Neutrophil (primary cell): ENCODE measurements at regions not wholly inside any gene's neighbourhood (a gene's known extent, or its start where the extent isn't known, plus 50 kb on each side); places are given as distances from the start of the nearest gene placed in this dataset.

Source experiments
- H3K27ac ChIP-seq: fragments of 200-600 bp; sonication (generic); 2 replicates; pipeline ENCODE4 v1.5.1; 2016; ENCODE audit warnings: mild to moderate bottlenecking, moderate library complexity
- H3K27me3 ChIP-seq: fragments of 200-600 bp; sonication (generic); 2 replicates; pipeline ENCODE4 v1.6.0; 2016; ENCODE audit warnings: mild to moderate bottlenecking
- H3K36me3 ChIP-seq: fragments of 200-600 bp; sonication (generic); 2 replicates; pipeline ENCODE4 v1.5.1; 2017
- H3K4me1 ChIP-seq, 2 experiments: fragments of 200-600 bp in 1 of 2; sonication (generic) in 1 of 2; 1 replicate in 1 of 2; 2 replicates in 1 of 2; pipeline versions ENCODE4 v1.5.1 to v1.6.1; 2013 to 2016; ENCODE audit warnings: low read depth in 1 of 2, low read length in 1 of 2, mild to moderate bottlenecking in 1 of 2, moderate library complexity in 1 of 2; ENCODE audit not compliant: control insufficient read depth in 1 of 2, insufficient read depth in 1 of 2
- H3K4me3 ChIP-seq, 2 experiments: fragments of 200-600 bp in 1 of 2; sonication (generic) in 1 of 2; 1 replicate in 1 of 2; 2 replicates in 1 of 2; pipeline ENCODE4 v1.5.1; 2013 to 2016; ENCODE audit warnings: low read depth in 1 of 2, low read length in 1 of 2, mild to moderate bottlenecking in 1 of 2, moderate library complexity in 1 of 2
- H3K9me3 ChIP-seq: fragments of 200-600 bp; sonication (generic); 2 replicates; pipeline ENCODE4 v1.5.1; 2016
- CTCF ChIP-seq: fragments of 200-600 bp; sonication (generic); IDR thresholded peaks from 2 replicates; pipeline ENCODE4 v1.5.1; 2016; ENCODE audit warnings: antibody characterized with exemption

GRCh38 chr5:87807783-87808182, 395.1 kb upstream of the CCNH start:
- H3K4me1 ChIP-seq, result no peaks in the 10 kb centered on the region
- no peak for TF ChIP-seq CTCF
- no peak overlapping the region for H3K27ac ChIP-seq
- H3K9me3 ChIP-seq, result no peaks in the 10 kb centered on the region
- H3K27me3 ChIP-seq, result no peaks in the 10 kb centered on the region
- no peaks in the 10 kb centered on the region for H3K36me3 ChIP-seq
- H3K4me3 ChIP-seq, result no peak overlapping the region

GRCh38 chr5:87803352-87803751, 390.6 kb upstream of the CCNH start:
- Histone ChIP-seq H3K9me3 (no peaks in the 10 kb centered on the region), H3K27me3 (no peaks in the 10 kb centered on the region), H3K27ac (no peak overlapping the region), H3K36me3 (no peaks in the 10 kb centered on the region), H3K4me3 (no peak overlapping the region), H3K4me1 (no peaks in the 10 kb centered on the region)
- TF ChIP-seq CTCF, result no peak

- H3K4me1 ChIP-seq, result no peaks in the 10 kb centered on the region
- H3K9me3 ChIP-seq, result no peaks in the 10 kb centered on the region
- H3K4me3 ChIP-seq, result no peak overlapping the region
- H3K36me3 ChIP-seq, result no peaks in the 10 kb centered on the region
- TF ChIP-seq CTCF, result no peak
- peaks cover 19% of the 10 kb centered on the region for H3K27me3 ChIP-seq
- H3K27ac ChIP-seq, result no peak overlapping the region
These were observed 379.1 kb upstream of the CCNH start for GRCh38 chr5:87791869-87792268.

- peaks cover 40% of the 10 kb centered on the region for H3K27me3 ChIP-seq
- TF ChIP-seq CTCF, result no peak
These were observed 375.7 kb upstream of the CCNH start for GRCh38 chr5:87788416-87788815.

GRCh38 chr5:87787625-87788256, 375.0 kb upstream of the CCNH start:
- TF ChIP-seq CTCF, result no peak
- Histone ChIP-seq H3K27ac (no peak overlapping the region), H3K4me1 (no peaks in the 10 kb centered on the region), H3K4me3 (no peak overlapping the region), H3K36me3 (no peaks in the 10 kb centered on the region), H3K9me3 (no peaks in the 10 kb centered on the region), H3K27me3 (peaks cover 46% of the 10 kb centered on the region)

More at GRCh38 chr5:87788416-87788815, 375.7 kb upstream of the CCNH start:
- H3K4me1 ChIP-seq, result no peaks in the 10 kb centered on the region
- no peak overlapping the region for H3K4me3 ChIP-seq
- H3K9me3 ChIP-seq, result no peaks in the 10 kb centered on the region
- H3K36me3 ChIP-seq, result no peaks in the 10 kb centered on the region
- no peak overlapping the region for H3K27ac ChIP-seq
